ENCODE measurements at regions not wholly inside any gene's neighbourhood (a gene's known extent, or its start where the extent isn't known, plus 50 kb on each side); places are given as distances from the start of the nearest gene placed in this dataset.
"Not testable (repeated sequence)": the region's sequence is repeated elsewhere in the genome, so short reads cannot be mapped to it uniquely, and the experiment has no call there.

- no peak for DNase-seq
These were observed 59.1 kb upstream of the PAX8 start for GRCh38 chr2:113337809-113338208.

DNA sequence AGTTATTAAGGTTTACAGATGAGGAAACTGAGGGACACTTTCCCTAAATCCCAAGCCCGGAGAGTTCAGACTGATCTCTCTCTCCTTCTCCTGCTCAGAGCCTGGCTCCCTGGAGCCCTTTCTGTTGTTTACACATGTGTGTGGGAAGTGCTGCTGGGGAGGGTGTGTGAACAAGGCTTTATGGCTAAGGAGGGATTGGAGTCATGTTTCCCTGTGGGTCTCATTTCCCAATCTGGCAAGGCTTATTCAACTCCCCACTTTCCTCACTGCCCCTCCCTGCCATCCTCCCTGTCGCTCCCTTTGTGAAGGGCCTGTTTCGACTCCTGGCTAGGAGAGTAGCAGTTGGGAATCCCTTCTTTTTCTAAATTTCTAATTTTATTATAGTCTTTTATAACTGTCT lies 57.3 kb upstream of the PAX8 start:
- not testable (repeated sequence) for DNase-seq

DNA sequence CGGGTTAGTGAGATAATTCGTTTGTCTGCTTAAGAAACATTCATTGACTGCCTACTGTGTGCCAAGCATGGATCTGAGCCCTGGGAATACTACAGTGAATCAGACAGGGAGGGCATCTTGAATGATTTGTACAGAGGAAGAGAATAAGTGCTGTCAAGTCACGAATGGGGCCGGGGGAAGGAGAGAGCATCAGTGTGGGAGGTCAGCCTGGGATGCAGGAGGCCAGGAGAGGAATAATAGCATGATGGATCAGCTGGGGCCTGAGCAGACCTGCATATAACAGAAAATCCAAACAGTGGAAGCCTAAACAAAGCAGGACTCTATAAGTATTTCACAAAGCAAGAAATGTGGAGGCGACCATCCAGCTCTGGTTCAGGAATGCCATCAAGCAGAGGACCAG lies 55.4 kb upstream of the PAX8 start:
- no peak for DNase-seq

DNA sequence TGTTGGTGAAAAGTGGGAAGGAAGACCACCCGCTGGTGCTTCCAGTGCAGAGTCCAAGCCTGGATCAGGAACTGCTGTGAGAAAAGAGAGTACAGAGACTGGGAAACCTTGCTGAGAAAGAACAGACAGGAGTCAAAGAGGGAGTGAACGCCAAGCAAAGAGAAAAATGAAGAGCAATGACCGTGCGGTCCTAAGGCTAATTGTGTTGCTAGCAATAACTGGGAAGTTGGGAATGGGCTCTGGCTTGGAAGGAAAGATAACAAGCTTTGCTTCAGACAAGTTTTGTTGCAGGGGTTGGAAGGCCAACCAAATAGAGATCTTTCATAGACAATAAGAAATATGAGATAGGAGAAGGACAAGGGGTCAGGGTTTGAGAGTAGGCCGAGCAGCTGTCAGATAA lies 55.0 kb upstream of the PAX8 start:
- not testable (repeated sequence) for DNase-seq

DNA sequence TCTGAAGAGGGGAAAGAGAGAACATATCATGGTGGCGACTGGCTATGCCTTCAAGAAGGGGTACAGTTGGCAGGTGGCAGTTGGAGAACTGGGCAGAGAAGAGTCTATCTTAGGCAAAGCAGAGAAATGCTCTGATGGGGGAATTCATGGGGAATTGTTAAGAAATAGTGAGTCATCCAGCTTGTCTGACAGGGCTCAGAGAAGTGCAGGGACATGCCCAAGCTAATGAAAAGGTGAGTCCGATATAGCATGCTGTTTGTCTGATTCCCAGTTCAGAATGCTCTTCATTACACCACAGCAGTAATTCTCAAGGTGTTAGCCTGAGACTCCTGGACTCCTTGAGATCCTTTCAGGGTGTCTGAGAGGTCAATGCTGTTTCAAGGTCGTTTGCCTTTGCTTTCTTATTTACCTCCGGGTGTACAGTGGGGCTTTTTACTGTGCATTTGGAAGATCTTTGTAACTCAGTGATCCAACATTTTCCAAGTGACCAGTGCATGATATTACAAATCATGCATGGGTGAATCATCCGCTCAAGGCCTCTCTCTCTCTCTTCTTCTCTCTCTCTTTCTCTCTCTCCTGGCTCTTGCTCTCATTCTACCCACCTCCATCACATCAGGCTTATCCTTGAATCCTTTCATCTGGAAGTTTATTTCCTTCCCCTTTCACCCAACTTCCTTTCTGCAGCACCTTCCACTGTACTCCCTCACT lies 51.5 kb upstream of the PAX8 start:
- DNase-seq = peak; percentile 19 to 35

DNA sequence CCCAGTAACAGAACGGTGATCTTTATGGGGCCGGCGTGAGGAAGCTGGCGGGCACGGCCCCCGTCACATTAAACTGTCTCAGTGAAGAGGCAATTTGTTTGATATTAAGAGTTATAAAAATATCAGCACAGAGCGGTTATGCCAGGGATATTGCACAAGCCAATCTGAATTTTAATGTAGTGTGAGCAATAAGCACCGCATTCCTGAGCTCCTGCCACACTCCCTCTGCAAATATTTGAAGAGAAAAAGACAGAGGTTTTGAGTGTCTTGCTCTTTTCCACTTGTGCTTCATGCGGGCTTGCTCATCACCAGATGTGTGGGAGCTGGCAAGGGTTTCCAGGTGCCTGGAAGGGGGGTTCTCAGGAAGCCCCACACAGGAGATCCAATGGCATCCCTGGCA lies 50.3 kb upstream of the PAX8 start:
- DNase-seq = not testable (repeated sequence)

DNA sequence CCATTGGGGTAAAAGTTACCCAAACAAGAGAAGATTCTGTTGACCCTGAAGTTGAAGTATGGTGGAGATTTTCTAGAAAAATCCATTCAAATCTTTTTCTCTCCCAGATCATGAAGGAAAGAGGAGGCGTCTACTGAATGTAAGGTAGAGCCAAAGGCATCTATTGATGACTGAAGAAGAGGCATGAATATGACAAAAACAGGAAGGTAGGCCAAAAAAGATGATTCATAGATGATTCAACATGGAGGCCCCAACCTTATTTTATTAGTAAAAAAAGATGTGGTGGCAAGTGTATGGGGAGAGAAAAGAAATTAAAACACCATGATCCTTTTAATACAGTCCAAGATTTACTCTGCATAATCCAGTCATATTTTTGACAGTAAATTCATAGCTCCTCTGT lies 49.9 kb upstream of the PAX8 start:
- not testable (repeated sequence) for DNase-seq
